ENCODE measurements at regions not wholly inside any gene's neighbourhood (a gene's known extent, or its start where the extent isn't known, plus 50 kb on each side); places are given as distances from the start of the nearest gene placed in this dataset.

- TF ChIP-seq EP300 (IDR thresholded peaks at IDR 0.05; ENCODE audit: borderline replicate concordance) (no peak), CREB1 (IDR thresholded peaks at IDR 0.05; ENCODE audit: low read depth) (no peak), RAD21 (IDR thresholded peaks at IDR 0.05; ENCODE audit: low read depth) (no peak), REST (IDR thresholded peaks at IDR 0.05; ENCODE audit: low read depth) (no peak), TEAD4 (IDR thresholded peaks at IDR 0.05) (no peak), ZBTB7A (IDR thresholded peaks at IDR 0.05; ENCODE audit: low read depth) (no peak), MAX (IDR thresholded peaks at IDR 0.05) (no peak), TAF1 (IDR thresholded peaks at IDR 0.05; ENCODE audit: low read depth) (no peak), NFIC (IDR thresholded peaks at IDR 0.05) (no peak), YY1 (IDR thresholded peaks at IDR 0.05; ENCODE audit: low read depth) (no peak), TCF12 (IDR thresholded peaks at IDR 0.05; ENCODE audit: low read depth) (no peak), FOXM1 (IDR thresholded peaks at IDR 0.05; ENCODE audit: borderline replicate concordance, low read depth) (no peak)
Observed at GRCh38 chrX:6989858-6990257, 157.7 kb upstream of the STS start.
